Esophagus squamous epithelium (tissue), 5 donors: ENCODE measurements at regions not wholly inside any gene's neighbourhood (a gene's known extent, or its start where the extent isn't known, plus 50 kb on each side); places are given as distances from the start of the nearest gene placed in this dataset.

Source experiments
- DNase-seq: peaks from one replicate; lab custom pipeline; 2025; lab: John Stamatoyannopoulos, UW
- H3K27ac ChIP-seq, 4 donors: fragments of 200-600 bp; sonication (generic); one replicate each; pipeline ENCODE4 v1.5.1; 2016 to 2019; ENCODE audit warnings: mild to moderate bottlenecking in 1 of 4
- H3K27me3 ChIP-seq, 4 donors: fragments of 200-600 bp; sonication (generic); 1 replicate in 3 of 4; 2 replicates in 1 of 4; pipeline versions ENCODE4 v1.5.1 to v1.6.0; 2017 to 2021; ENCODE audit warnings: antibody characterized with exemption in 1 of 4
- H3K36me3 ChIP-seq, 3 donors: fragments of 200-600 bp; sonication (generic); one replicate each; pipeline ENCODE4 v1.5.1; 2016 to 2019
- H3K4me1 ChIP-seq, 3 donors: fragments of 200-600 bp; sonication (generic); one replicate each; pipeline ENCODE4 v1.5.1; 2017 to 2019
- H3K4me3 ChIP-seq, 4 donors: fragments of 200-600 bp; sonication (generic); 1 replicate in 3 of 4; 2 replicates in 1 of 4; pipeline ENCODE4 v1.5.1; 2016 to 2019; ENCODE audit warnings: mild to moderate bottlenecking in 2 of 4, moderate library complexity in 1 of 4
- H3K9me3 ChIP-seq, 3 donors: fragments of 200-600 bp; sonication (generic); one replicate each; pipeline ENCODE4 v1.5.1; 2016 to 2019
- POLR2A ChIP-seq, 4 donors: fragments of 450-650 bp; IDR thresholded peaks; one replicate each; pipeline ENCODE4 v1.6.1; 2017; ENCODE audit warnings: antibody characterized with exemption in 4 of 4, mild to moderate bottlenecking in 4 of 4, moderate library complexity in 3 of 4
- WGBS, 2 donors: methylation state at CpG; one replicate each; pipeline ENCODE4 v1.1.5; 2018; 5-methylcytosine and 5-hydroxymethylcytosine counted together
- intact Hi-C: fragments of 100-400 bp; cut with DNase I; formaldehyde crosslinking; loops from one replicate; pipeline ENCODE4 v1.15.0; 2022
- TF ChIP-seq, protein P1 (sequence below), 6 experiments: fragments of 450-650 bp in 4 of 6; fragments of 200-600 bp in 2 of 6; sonication (generic) in 2 of 6; IDR thresholded peaks; one replicate each; pipeline ENCODE4 v1.5.1; 2016 to 2019; ENCODE audit warnings: antibody characterized with exemption in 6 of 6, mild to moderate bottlenecking in 4 of 6, moderate library complexity in 4 of 6
- donor health status: DM: yes; HTN: yes; CAD: no.

DNA sequence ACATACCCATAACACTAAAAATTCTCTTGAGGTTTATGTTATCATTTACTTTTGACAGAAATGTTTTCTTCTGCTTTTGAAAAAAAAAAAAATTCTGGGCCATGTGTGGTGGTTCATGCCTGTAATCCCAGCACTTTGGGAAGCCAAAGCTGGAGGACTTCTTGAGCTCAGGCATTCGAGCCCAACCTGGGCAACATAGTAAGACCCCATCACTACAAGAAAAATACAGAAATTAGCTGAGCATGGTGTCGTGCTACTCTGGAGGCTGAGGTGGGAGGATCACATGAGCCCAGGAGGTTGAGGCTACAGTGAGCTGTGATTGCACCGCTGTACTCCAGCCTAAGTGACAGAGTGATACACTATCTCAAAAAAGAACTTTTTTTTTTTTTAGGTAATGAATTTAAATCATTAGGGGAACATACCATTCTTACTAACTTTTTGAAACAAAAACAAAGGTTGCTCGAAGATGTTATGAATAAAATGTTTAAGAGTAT, 148.8 kb upstream of the DMRT1 start:
- Histone ChIP-seq H3K27me3 (no peaks in the 10 kb centered on the region), H3K4me3 (peak overlapping the region in 3 of 4 donors; percentile 14 to 56 (median 21)), H3K27ac (peak overlapping the region; percentile 75 to 95 (median 92)), H3K4me1 (peaks cover 27 to 100% (median 81%) of the 10 kb centered on the region in 3 donors), H3K36me3 (peaks cover 0 to 4% (median 0%) of the 10 kb centered on the region in 3 donors), H3K9me3 (no peaks in the 10 kb centered on the region)
- intact Hi-C loops = loop anchor here (10.0 kb wide), 1 partner anchor 78 kb away; no protein-coding TSS in a partner anchor
- DNase-seq = no peak
- no peak for TF ChIP-seq POLR2A (IDR thresholded peaks at IDR 0.05)
- TF ChIP-seq, protein P1, sequence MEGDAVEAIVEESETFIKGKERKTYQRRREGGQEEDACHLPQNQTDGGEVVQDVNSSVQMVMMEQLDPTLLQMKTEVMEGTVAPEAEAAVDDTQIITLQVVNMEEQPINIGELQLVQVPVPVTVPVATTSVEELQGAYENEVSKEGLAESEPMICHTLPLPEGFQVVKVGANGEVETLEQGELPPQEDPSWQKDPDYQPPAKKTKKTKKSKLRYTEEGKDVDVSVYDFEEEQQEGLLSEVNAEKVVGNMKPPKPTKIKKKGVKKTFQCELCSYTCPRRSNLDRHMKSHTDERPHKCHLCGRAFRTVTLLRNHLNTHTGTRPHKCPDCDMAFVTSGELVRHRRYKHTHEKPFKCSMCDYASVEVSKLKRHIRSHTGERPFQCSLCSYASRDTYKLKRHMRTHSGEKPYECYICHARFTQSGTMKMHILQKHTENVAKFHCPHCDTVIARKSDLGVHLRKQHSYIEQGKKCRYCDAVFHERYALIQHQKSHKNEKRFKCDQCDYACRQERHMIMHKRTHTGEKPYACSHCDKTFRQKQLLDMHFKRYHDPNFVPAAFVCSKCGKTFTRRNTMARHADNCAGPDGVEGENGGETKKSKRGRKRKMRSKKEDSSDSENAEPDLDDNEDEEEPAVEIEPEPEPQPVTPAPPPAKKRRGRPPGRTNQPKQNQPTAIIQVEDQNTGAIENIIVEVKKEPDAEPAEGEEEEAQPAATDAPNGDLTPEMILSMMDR (IDR thresholded peaks at IDR 0.05) = no peak
- WGBS, 2 donors = 71 to 75% methylated on average over 4 of the region's 4 CpGs

DNA sequence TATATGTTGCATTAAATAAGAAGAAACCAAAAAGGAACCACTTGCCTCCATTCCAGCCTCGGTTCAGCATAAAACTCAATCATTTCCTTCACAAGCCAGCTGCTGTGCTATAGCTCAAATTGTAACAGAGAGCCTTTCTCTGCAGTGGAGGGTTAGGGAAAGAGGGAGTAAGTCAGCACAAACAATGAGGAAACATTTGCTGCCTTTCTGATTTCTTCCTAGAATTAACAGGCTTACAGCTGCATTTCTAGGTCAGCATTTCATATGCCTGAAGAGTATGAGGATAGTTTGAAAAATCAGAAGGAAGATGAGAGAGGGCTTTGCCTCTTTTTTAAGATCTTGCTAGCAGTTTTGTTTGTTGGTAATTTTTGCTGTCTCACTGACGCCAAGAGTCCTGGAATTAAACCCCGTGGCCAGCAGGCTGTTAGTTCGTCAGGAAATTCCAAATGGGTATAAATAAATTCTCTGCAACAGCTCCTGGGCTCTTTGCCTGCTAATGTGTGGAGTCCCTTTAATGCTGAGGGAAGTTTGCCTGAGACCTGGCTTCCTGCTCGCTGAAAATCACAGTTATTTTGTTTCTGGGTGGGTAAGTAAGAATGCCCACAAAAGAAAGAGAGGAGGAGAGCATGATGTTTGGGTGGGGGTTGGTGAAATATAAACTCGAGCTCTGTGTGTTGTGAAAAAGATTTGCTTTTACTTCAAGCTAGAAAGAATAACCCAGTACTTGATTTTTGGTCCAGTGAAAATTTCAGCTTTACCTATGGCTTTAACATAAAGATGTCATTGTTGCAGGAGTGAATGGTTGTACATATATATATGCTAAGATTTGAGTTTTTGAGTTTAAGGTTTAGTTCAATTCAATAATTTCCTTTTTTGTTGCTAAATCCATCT, 148.1 kb upstream of the DMRT1 start:
- Histone ChIP-seq H3K27ac (peak overlapping the region; percentile 75 to 95 (median 92)), H3K4me3 (peak overlapping the region in 3 of 4 donors; percentile 14 to 56 (median 21)), H3K27me3 (no peaks in the 10 kb centered on the region), H3K9me3 (no peaks in the 10 kb centered on the region), H3K36me3 (peaks cover 0 to 4% (median 2%) of the 10 kb centered on the region in 3 donors), H3K4me1 (peaks cover 27 to 100% (median 84%) of the 10 kb centered on the region in 3 donors)
- WGBS, 2 donors = 7 to 8% methylated on average over 6 of the region's 6 CpGs
- intact Hi-C loops = loop anchor here (10.0 kb wide), 1 partner anchor 79 kb away; no protein-coding TSS in a partner anchor
- TF ChIP-seq POLR2A (IDR thresholded peaks at IDR 0.05) = peak in 1 of 4 donors; percentile 29
- TF ChIP-seq, protein P1 (IDR thresholded peaks at IDR 0.05) = peak in 1 of 6 experiments; percentile 5
- DNase-seq = no peak

DNA sequence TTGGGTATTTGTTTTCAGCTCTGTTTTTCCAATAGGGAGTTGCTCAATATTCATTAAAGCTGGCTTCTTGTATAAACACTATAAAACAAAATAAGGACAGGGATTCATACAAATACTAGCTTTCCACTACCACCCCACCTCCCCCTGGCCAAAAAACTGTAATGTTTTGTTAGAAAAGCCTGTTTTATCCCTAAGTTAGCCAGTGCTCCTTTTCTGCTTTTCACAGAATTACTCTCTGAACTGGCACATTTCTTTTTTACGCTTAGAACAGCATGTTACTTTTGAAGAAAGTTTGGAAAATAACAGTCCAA, 147.4 kb upstream of the DMRT1 start:
- 52 to 64% methylated on average over 1 of the region's 1 CpG for WGBS, 2 donors
- peak overlapping the region in 3 of 4 donors; percentile 14 to 56 (median 21) for H3K4me3 ChIP-seq
- peaks cover 0 to 8% (median 4%) of the 10 kb centered on the region in 3 donors for H3K36me3 ChIP-seq
- peaks cover 22 to 95% (median 81%) of the 10 kb centered on the region in 3 donors for H3K4me1 ChIP-seq
- H3K9me3 ChIP-seq = no peaks in the 10 kb centered on the region
- no peak for TF ChIP-seq POLR2A (IDR thresholded peaks at IDR 0.05)
- TF ChIP-seq, protein P1 (IDR thresholded peaks at IDR 0.05) = no peak
- intact Hi-C loops = loop anchor here (10.0 kb wide), 1 partner anchor 79 kb away; no protein-coding TSS in a partner anchor
- no peak for DNase-seq
- H3K27ac ChIP-seq = peak overlapping the region; percentile 75 to 95 (median 92)
- no peaks in the 10 kb centered on the region for H3K27me3 ChIP-seq

DNA sequence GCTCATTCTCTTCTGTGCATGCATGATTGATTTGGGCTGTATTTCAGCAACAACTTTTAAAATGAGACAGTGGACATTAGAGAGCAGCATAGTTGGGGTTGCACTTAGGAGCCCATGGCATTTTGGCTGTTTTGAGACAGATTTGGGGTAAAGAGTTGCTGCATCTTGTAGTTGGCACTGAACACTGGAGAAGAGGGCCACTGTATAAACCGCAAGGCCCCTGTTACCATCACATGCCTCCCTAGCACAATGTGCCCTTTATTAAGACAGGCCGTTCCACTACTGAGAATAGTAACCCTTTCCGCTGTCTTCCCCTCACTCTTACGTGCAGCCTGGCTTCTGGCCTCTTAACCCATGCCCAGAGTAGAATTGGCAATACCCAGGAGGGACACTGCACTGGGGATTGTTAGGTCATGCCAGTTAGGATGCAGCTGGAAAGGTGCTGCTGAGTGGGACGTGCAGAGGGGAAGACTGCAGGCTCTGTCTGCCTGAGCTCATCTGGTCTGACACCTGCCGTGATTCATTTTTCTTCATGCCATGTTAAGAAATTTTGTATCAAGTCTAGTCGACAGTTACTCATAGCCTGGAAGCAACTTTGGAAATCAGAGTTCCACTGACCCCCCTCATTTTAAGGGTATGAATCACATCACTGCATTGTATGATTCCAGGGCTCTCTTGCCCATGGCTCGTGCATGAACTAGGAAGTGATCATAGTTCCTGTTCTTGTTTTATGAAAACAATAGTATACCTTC, 146.9 kb upstream of the DMRT1 start:
- Histone ChIP-seq H3K36me3 (peaks cover 0 to 8% (median 0%) of the 10 kb centered on the region in 3 donors), H3K27me3 (no peaks in the 10 kb centered on the region), H3K4me1 (peaks cover 22 to 90% (median 78%) of the 10 kb centered on the region in 3 donors), H3K9me3 (no peaks in the 10 kb centered on the region), H3K27ac (peak overlapping the region; percentile 75 to 95 (median 92)), H3K4me3 (peak overlapping the region in 3 of 4 donors; percentile 14 to 56 (median 21))
- WGBS, 2 donors = 28 to 29% methylated on average over 8 of the region's 8 CpGs
- no peak for DNase-seq
- intact Hi-C loops = loop anchor here (10.0 kb wide), 1 partner anchor 80 kb away; no protein-coding TSS in a partner anchor
- TF ChIP-seq POLR2A (IDR thresholded peaks at IDR 0.05) = peak in 1 of 4 donors; percentile 13
- TF ChIP-seq, protein P1 (IDR thresholded peaks at IDR 0.05) = no peak
